ENCODE measurements at regions not wholly inside any gene's neighbourhood (a gene's known extent, or its start where the extent isn't known, plus 50 kb on each side); places are given as distances from the start of the nearest gene placed in this dataset.

DNA sequence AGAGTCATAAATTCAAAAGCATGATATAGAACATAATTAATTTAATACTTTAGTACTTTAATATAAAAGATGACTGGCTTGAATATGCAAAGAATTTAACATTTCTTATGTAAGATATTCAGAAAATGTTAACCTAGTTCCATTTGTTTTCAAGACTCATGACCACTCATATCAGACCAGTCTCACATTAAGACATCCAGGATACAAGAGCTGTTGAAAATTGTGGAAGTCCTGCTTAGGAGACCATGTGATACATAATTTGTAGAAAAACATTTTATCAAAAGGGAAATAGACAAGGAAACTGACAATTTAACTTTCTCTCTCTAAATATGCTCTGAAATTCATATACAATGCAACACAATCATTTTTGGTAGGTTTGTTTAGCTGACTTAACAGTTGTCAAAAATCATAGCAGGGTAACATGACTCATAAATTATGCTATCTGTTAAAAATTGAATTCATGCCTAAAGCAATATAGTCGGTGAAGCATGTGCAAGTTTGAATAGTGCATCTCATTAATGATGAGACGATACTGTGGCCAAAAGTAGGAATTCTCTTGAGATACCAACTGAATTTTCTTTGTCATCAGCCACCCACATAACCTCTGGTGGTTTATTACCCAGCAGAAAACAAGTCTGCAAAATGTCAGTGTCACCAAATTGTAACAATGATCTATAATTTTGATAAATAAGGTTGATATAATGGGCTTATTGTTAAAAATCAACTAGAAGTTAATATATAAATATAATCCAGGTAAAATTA is 211.4 kb downstream of the GASK1B start:
- no peak for DNase-seq (ENCODE audit: low spot score)

GRCh38 chr4:157957905-157958304 is 214.9 kb downstream of the GASK1B start:
- no peak for DNase-seq (ENCODE audit: low spot score)

- no peak for DNase-seq (ENCODE audit: low spot score)
Observed at GRCh38 chr4:157942017-157942416, 230.8 kb downstream of the GASK1B start.

DNA sequence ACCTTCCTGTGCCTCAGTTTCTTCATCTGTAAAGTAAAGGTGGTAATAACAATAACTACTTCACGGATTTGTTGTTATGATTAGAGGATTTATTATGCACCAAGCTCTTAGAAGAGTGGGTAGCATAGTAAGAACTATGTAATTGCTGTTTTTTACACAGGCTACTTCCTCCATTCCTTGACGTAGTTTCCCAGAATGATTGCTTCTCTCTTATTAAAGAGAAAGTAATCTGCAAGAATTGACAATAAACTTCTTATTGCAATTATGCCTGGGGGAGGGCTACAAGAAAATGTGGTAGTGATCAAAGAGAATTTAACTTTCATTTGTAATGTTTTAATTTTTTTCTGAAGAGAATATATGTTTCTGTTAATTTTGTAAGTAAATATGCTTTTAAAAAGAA is 238.7 kb downstream of the GASK1B start:
- no peak for DNase-seq (ENCODE audit: low spot score)

- no peak for DNase-seq (ENCODE audit: low spot score)
Observed at GRCh38 chr4:157932936-157933335, 239.9 kb downstream of the GASK1B start.

DNA sequence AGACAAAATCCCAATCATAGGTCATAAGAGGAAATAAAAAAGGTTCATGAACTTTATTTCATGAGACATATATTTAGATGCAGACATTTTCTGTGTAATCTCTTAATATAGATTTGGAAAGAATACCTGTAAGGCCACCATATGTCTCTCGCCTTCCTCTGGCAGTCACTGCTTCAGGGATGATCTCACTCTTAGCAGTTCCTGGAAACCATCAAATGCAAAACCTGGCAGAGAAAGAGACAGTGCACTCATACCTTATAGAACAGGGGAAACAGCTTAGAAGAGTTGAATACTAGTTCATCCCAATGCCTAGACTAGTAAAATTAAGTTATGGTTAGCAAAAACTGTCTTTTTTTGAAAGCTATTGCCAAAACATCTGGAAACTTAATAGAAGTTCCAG is 243.3 kb downstream of the GASK1B start:
- no peak for DNase-seq (ENCODE audit: low spot score)

DNA sequence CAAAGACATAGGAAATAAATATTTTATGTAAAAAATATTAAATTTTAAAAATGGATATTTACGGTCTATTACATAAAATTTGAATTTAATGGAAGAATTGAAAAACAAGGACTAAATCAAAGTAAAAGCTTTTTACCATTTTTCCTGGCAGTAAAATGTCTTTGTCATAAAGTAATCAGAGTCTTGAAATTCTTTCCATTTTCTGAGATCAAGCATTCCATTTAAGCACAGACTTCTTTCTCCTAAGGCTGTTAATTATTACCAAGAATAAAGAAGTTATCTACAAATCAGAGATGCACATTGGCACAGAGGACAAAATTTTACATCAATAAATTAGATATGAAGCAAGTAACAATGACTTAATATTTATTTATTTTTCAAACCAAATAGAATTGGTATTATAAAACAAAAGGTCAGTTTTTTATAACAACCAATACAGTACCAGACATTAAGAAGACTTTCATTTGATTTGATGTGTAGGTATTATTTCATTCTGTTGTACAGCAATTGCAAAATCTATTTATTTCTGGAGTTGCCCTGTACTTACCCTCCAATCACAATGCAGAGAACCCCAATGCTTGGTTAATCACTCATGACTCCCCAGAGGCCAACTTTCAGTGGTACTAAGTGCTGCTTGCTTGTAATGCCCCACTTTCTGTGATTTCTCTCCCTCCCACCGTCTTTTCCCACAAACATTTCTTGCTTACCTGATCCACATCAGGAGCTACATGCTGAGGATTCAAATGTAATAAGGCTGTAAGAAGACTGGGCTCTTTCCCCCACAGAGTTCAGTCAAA is 254.6 kb downstream of the GASK1B start:
- no peak for DNase-seq (ENCODE audit: low spot score)

DNA sequence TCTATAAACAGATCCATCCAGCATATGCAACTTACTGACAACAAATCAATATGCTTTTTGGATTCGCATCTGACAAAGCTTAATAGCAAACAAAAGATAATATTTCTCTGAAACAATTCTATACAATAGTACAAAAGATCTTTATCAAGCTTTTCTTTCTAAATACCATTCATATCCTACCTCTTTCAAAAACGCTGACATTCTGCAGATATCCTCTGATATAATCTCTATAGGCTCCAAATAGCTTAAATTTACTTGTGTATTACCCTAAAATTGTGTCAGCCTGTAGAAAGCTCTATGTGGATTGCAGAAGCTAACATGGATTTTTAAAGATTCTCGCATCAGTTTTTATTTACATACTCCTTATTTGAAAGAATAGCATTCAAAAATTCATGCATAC is 260.6 kb downstream of the GASK1B start:
- no peak for DNase-seq (ENCODE audit: low spot score)

- no peak for DNase-seq (ENCODE audit: low spot score)
Observed at GRCh38 chr4:157911662-157912061, 261.2 kb downstream of the GASK1B start.

- DNase-seq (ENCODE audit: low spot score): no peak
Observed at GRCh38 chr4:157908691-157909090, 264.1 kb downstream of the GASK1B start.

- no peak for DNase-seq (ENCODE audit: low spot score)
Observed at GRCh38 chr4:157908031-157908430, 264.8 kb downstream of the GASK1B start.

DNA sequence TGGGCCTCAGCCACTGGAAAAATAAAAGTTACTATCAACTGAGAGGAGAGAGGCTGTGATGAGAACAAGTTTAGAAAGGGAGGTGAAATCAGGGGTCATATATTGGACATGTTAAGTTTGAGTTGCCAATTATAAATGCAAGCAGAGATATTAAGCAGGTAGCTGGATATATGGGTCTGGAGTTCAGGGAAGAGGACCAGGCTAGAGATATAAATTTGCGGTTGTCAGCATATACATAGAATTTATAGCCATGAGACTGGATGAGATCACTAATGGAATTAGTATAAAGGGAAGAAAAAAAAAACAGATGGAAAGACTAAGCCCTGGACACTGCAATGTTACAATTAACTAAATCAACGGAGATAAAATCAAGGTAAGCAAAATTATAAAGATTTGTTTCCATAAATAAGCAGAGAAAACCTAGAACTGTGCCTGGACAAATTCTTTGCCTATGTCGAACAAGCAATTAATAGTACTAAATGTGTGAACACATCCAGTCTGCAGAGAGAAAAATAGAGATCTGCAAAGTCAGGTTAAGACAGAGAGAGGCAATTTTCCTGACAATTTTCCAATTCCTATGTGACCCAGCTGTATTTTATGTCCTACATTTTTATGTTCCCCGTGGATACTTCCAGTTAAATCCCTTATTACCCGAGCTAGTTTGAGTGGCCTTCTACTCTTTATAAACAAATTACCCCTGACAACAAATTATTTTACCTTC is 265.4 kb downstream of the GASK1B start:
- DNase-seq (ENCODE audit: low spot score): no peak

DNA sequence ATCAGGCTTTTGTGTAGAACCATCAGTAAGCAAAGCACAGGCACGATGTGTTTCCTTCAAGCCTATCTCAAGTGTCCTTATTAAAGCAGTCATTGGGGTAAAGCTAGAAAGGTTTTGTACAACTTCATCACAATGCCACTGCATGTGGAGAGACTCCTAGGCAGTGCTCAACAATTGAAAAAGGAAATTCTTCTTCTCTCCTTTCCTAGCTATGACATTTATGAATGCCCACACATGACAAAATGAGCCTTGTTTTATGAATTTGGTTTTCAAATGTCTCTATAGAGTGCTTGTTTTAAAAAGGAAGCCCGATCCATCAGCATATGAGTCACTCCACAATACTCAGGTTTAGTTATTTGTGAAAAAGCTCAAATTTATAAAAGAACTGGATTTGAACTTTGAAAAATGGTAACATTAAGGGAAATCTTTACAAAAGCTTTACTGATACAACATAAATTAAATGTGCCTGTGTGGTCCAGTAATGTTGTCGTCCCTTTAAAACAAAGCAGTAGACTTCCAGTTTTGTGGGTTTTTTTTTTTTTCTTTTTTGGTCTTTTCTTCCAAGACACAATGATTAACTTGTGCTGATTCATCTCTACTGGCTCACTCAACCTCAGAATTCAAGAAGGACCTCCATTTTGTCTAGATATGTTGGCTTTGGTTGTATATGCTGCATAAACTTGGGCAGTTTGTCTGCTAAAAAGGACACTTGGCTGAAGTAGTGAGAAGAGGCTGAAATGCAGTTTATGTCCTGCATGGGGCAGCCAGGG is 273.8 kb downstream of the GASK1B start:
- no peak for DNase-seq (ENCODE audit: low spot score)

- DNase-seq (ENCODE audit: low spot score): no peak
Observed at GRCh38 chr4:157897855-157898370, 274.9 kb downstream of the GASK1B start.

GRCh38 chr4:157896726-157897125 is 276.1 kb downstream of the GASK1B start:
- DNase-seq (ENCODE audit: low spot score): no peak

GRCh38 chr4:157895205-157895604 is 277.6 kb downstream of the GASK1B start:
- DNase-seq (ENCODE audit: low spot score): no peak

DNA sequence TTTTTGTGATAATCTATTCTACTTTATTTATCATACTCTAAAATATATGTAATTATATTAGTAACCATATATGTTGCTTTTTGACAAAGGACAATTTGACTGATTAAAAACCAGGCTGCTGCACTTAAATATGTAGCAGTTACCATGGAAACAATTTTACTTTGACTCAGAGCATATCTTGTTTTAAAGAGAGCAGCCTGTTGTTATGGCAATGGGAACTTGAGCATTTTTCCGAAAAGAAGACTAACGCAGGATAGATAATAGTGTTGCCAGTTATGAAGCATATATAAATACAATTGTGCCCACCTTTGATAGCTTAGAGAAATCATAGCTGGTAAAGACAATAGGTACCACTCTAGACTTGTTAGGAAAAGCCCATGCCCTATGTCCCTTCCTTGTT is 283.0 kb downstream of the GASK1B start:
- peak; percentile 29 for DNase-seq (ENCODE audit: low spot score)

DNA sequence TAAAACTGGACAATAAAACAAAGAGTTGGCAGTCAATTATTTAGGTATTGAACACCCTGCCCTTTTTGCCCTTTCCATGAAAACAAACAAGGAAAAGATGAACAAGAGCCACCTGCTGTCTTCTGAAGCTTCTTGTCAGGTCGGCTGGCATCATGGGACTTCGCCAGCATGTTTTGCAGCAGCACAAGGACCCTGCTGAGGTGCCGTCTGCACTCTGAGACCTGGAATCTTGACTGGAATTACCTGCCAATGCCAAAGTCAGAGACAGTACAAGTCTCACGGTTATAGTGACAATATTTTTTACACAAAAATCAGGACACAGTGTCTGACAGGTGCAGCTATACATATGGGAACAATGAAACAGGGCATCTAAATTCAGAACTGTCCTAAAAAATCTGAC is 284.5 kb downstream of the GASK1B start:
- DNase-seq (ENCODE audit: low spot score): no peak

DNA sequence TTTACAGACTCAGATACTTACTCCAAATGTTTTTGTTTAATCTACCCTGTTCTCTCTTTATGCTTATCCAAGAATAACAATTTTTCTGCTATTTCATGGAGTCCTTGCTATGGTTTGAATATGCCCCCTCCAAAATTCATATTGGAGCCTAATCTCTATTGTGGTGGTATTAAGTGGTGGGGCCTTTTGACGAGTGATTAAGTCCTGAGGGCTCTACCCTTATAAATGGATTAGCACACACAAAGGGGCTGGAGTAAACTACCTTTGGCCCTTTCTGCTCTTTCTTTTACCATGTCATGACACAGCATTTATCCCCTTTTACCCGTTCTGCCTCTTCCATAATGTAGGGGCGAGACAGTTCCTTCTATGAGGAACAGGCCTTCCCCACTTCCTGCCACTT is 285.5 kb downstream of the GASK1B start:
- DNase-seq (ENCODE audit: low spot score): no peak

GRCh38 chr4:157886645-157887044 is 286.2 kb downstream of the GASK1B start:
- no peak for DNase-seq (ENCODE audit: low spot score)

- DNase-seq (ENCODE audit: low spot score): peak; percentile 61
Observed at GRCh38 chr4:157885811-157886210, 287.0 kb downstream of the GASK1B start.

GRCh38 chr4:157882901-157883300 is 289.9 kb downstream of the GASK1B start:
- no peak for DNase-seq (ENCODE audit: low spot score)

All from Ammon's horn (tissue), 1 donor.